ENCODE measurements at regions not wholly inside any gene's neighbourhood (a gene's known extent, or its start where the extent isn't known, plus 50 kb on each side); places are given as distances from the start of the nearest gene placed in this dataset.

DNA sequence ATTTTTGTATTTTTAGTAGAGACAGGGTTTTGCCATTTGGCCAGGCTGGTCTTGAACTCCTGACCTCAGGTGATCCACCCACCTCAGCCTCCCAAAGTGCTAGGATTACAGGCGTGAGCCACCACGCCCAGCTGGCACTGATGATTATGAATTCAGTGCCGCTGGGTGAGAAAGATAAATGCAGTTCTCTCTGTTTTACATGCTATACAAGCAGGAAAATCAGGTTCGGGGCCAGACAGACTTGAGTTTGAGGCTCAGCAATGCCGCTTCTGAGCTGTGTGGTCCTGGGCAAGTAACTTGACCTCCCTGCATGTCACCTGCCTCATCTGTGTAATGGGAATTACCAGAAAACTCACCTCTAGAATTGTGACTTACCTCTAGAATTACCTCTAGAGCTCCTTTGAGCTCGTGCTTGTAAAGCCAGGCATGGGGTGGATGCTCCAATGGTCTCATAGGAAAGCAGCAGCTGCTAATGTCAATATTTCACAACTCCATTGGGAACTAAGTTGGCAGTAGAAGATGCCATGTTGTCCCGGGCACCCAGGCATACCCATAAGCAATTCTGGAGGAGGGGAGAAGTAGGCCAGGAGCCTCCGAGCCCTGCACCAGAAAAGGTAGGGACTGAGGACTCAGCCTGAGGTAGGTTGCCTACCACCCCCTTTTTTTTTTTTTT is 119.8 kb upstream of the SLC25A33 start:
- intact Hi-C loops (cut with DNase I) = no loop called here
- DNase-seq (ENCODE audit: low spot score) (no peak), ATAC-seq (no peak)

DNA sequence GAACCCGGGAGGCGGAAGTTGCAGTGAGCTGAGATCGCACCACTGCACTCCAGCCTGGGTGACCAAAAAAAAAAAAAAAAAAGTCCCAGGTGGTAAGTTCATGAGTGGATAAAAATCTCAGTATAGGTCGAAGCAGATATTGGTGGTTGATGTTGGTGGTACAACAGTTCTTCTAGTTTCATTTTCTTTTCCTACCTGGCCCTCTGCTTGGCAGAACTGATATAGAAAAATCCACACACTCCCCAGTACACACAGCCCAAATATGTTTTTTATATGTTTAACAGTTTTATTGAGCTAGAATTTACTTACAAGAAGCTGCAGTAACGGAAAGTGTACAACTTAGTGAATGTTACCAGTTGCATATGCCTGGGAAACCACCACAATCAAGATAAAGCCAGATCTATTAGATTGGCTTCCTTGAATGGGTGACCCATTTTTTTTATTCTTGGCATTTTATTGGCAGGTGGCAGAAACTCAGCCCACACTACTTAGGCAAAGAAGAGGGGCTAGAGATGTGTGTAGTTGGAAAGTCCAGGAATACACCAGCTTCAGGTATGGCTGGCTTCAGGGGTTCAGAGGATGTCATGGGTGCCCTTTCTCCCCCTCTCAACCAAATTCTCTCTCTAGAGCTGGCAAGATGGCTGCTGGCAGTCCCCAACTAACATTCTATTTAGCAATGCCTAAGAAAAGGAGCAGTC is 118.3 kb upstream of the SLC25A33 start:
- intact Hi-C loops (cut with DNase I) = no loop called here
- ATAC-seq (no peak), DNase-seq (ENCODE audit: low spot score) (no peak)

DNA sequence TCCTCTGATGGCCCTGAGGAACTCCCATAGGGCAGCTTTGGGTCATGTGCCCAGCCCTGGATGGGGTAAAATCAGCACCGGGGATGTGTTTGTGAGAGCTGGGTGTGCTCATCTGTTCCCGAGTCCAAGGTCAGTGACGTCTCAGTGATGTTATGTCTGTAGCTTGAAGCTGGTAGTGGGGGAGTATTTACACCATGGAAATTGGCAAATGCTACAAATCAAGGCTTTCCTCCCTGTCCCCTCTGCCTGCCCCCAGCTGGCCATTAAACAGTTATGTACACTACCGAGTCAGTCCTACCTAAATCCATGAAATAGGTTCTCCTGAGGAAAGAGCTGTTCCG is 117.8 kb upstream of the SLC25A33 start:
- DNase-seq (ENCODE audit: low spot score) (no peak), ATAC-seq (no peak)
- intact Hi-C loops (cut with DNase I) = no loop called here

DNA sequence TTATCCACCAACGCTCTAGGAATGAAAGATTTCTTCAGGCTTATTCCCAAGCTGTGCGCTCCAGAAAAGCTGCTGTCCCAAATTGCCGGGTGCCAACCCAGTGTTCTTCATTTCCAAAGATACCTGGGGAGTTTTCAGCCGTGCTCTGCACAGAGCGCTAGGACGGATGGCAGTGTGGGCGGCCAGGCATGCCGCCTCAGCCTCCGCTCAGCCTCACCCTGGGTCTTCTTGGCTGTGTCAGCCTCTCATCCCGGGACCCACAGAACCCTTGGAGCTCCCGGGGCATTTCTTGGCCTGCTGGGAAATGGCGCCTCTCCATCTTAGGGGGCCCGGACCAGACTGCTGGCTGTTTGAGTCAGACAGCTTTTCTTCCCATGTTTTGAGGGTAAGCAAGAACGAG is 116.9 kb upstream of the SLC25A33 start:
- DNase-seq (ENCODE audit: low spot score) = no peak

DNA sequence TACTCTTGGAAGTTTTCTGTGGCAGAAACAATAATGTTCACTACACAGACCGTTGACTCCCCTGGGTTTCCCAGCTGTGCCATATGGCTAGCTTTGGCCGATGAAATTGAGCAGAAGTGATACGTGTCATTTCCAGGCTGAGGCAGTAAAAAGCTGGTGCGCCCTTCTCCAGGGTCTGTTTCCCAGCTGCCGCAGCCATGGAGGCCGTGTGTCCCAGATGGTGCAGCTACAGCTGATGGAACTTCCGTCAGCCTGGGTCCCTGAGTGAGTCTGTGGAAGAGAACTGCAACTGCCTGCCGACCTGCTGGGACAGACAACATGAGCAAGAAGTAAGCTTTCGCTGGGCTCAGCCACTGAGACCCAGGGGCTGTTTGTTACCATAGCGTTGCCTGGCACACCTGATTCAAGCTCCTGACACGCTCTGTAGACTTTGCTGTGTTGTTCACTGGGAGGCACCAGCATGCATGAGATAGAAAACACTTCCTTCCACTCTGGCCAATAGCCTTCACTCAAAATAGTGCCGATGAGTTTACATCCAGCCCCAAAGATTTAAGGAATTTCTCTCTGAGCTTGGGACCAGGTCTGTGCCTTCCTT is 116.3 kb upstream of the SLC25A33 start:
- ATAC-seq (no peak), DNase-seq (ENCODE audit: low spot score) (no peak)
- intact Hi-C loops (cut with DNase I) = no loop called here

More for the DNA sequence above, 116.9 kb upstream of the SLC25A33 start:
- ATAC-seq = no peak
- intact Hi-C loops (cut with DNase I) = no loop called here

DNA sequence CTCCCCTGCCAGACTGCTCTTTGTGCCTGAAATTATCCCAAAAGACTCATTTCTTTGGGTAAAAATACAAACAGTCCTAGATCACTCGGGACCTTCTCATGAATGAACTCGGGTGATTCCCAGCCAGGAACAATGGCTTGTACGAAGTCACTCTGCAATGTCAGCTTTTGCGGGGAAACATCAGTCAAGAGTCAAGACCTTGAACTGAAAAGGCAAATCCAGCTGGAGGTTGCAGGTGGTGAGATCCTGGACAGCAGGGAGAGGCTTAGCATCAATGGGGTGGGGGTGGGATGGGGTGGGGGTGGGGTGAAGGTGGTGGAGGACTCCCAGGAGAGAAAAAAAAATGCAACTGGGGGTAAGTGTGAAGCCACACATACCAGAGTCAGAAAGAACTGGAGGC is 115.0 kb upstream of the SLC25A33 start:
- DNase-seq (ENCODE audit: low spot score) (no peak), ATAC-seq (peak; percentile 4)
- intact Hi-C loops (cut with DNase I) = no loop called here

DNA sequence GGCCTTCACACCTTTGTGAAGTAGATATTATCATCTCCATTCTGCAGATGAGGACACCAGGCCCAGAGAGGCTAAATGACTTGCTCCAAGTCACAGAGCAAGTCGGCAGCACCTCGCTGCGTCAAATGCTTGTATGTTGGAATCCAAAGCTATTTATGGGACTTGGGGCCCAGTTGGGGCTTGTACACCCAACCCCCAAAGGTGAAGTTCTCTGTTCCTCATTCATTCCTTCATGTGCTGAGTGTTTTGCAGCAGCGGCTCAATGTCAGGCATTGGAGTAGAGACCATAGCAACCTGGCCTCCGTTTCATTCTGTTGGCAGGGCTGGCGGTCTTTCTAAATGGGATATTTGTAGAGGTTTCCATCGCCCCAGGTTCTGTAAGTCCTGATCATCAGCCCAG is 113.4 kb upstream of the SLC25A33 start:
- DNase-seq (ENCODE audit: low spot score) (no peak), ATAC-seq (no peak)
- intact Hi-C loops (cut with DNase I) = no loop called here

DNA sequence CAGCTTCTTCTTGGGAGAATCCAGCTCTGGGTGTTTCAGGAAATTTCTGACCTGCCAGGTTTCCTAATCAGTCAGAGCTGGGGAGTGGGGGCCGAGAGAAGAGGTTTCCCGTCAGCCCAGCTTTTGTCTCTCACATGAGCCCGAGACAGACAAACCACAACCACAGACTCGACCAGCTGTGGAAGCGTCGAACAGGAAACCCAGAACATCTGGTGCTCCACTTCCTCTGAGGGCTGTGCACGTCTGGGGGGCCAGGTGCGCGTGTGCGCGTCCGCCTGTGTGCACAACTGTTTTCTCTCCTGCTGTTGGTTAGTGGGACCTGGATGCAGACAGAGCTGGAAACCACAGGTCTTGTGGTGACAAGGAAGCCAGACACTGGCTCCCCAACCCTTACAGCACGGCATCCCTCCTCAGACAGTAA is 113.0 kb upstream of the SLC25A33 start:
- intact Hi-C loops (cut with DNase I) = no loop called here
- no peak for ATAC-seq
- DNase-seq (ENCODE audit: low spot score) = no peak

DNA sequence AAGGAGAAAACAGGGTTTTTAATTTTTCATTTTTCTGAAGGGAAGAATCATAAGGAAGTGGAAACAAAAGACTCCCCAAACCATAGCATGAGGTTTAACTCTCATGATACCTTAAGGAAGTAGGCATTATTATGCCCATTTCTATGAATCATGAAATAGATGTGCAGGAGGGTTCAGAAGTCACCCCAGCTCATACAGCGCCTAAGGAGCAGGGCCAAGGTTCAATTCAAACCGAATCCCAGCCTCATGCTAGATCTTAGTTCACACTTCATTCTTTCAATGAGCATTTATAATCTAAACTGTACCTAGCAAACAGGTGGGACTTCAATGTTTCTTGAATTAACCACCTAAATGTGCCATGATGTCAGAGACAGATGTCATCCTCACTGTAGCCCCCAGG is 111.9 kb upstream of the SLC25A33 start:
- no peak for ATAC-seq
- intact Hi-C loops (cut with DNase I) = no loop called here
- DNase-seq (ENCODE audit: low spot score) = no peak

DNA sequence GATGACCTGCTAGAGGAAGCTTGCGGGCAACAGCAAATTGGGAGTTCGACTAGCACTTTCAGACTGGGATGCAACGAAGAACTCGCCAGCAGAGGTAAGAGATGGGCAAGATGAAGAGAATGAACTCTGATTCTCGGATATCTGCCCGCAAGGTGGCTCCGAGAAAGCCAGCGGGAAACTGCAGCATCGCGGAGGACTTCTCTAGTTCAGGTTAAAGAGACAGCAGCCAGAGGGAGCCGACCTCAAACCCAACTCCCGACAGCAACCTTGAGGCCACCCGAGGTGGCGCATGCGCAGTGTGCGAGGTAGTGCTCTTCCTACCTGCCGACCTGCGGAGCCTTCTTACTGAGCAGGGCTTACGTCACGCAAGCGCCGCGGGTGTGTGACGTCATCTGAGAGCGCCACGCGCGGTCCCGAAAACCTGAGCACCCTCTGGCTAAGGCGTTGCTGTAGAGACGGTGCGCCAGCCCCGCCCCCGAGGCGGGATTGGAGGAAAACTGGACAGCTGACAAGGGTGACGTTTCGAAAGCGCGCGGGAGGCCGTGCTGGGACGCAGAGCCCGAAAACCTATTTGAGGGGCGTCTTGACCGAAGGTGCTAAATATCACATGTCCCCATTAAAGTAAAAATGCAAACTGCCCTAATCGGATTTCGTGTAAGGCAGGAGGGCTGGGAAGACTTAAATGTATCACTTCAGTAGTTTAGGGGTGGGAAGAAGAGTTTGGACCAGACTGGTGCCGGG is 110.5 kb upstream of the SLC25A33 start:
- ATAC-seq = peak; percentile 99
- intact Hi-C loops (cut with DNase I) = no loop called here
- DNase-seq (ENCODE audit: low spot score) = peak; percentile 99

DNA sequence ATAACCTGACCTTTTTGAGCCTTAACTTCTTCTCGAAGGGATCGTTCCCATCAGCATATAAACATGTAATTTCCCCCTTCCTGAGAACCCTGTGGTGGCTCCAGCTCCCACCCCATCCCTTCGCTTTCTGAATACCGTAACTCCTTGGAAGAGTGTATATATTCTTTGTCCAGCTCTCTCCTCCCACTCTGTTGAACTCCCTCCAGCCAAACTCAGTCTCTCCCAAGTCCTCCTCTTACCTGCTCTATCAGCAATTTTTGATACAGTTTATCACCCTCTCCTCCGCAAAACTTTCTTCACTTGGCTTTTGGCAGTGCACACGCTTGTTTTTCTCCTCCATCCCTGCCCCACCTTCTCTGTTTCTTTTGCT is 109.9 kb upstream of the SLC25A33 start:
- intact Hi-C loops (cut with DNase I) = no loop called here
- no peak for DNase-seq (ENCODE audit: low spot score)
- peak; percentile 10 for ATAC-seq

DNA sequence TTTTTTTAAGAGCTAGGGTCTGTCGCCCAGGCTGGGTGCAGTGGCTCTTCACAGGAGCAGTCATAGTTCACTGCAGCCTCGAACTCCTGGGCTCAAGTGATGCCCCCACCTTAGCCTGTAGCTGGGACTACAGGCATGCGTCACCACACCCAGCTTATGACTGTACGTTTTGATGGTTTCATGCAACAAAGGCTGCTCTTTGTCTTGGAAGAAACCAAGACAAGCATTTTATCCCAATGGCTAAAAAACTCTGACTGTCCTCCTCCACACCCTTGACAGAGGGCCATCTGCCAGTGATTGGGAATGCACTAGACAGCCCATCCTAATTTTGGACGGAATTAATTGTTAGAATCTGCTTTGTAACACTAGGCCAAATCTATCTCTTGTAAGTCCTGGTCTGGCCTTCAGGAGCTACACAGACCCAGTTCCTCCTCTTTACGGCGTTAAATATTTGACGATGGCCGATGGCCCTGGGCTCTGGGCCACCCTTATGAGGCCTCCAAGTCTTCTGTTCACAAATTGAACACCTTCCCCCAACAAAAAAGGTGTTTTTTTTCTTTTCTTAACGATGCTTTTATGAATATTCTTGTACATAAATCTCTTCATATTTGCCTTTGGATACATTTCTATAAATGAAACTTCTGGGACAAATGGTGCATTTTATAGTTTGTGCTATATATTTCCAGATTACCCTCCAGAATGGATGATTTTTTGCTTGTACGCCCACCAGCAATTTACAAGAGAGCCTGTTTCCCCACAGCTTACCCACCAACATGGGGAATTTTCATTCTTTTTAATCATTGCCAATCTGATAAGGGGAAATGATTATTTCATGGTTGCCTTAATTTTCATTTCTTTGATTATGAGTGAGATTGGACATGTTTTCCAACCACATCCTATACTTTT is 104.8 kb upstream of the SLC25A33 start:
- ATAC-seq = no peak
- intact Hi-C loops (cut with DNase I) = no loop called here
- no peak for DNase-seq (ENCODE audit: low spot score)

DNA sequence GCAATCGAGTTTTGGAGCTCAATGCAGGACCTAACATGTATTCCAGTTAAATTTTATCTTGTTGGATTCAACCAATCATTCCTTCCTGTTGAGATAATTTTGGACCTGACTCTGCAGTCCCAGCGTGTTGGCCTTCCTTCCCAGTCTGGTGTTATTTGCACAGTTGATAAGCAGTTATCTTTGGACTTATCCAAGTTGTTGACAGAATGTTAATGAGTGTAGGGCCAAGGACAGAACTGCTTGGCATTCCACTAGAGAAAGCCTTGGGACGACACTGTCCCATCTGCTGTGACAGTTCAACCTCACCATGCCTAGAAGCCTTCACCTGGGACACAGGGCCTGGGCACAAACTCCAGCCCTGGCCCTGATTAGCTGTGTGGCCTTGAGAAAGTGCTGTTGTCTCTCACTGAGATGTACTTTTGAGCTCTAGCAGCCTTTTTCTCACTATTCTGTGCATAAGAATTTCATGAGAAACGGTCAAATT is 104.1 kb upstream of the SLC25A33 start:
- DNase-seq (ENCODE audit: low spot score) (no peak), ATAC-seq (no peak)
- intact Hi-C loops (cut with DNase I) = no loop called here

DNA sequence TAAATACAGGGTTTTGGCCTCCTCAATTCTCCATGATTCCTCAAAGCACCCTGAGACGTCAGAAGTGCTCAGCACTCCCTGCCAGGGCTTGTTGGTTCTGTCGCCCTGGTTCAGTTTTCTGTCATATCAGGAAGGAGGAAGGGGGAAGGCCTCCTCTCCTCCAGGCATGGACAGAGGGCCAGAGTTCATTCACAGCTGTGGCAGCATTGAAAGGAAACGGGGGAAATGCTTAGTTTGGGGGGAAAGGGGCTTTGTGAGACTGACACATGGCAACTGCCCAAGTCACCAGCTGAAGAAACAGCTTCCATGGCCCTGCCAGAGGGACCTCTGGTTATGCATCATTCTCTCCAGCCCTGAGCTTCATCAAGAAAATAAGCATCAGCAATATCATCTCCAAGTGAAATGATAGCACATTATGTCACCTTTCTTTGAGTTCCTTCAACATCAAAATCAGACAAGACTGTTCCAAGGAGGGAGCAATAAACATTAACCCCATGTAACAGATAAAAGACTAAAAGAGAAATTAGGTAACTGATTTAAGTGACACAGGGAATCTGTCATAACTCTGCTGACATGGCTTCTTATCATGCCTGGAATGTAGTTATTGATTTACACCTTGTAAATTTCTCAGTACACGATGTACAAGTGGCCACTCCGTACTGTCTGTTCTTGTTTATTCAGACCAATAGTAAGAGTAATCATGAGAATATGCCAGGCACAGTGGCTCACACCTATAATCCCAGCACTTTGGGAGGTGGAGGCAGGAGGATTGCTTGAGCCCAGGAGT is 103.2 kb upstream of the SLC25A33 start:
- intact Hi-C loops (cut with DNase I) = no loop called here
- no peak for ATAC-seq
- no peak for DNase-seq (ENCODE audit: low spot score)

DNA sequence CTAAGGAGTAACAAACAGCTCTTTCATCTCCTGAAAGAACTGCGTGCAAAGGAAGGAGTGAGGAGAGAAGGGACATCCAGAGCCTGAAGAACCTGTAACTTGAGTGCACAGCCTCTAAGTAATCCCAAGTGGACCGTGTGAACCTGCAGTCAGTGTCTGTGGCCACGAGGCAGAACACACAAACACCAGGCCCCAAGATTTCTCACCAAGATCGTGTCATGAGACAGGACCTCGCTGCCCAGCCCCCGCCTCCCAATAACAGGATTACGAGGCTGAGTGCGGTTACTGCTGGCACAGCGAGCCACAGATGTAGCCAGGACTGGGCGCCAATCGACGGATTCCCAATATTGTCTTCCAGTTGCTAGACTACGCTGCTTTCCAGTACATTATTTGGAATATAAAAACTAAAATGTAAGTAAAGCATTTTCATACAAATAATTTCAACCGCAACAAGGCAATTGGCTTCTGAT is 101.3 kb upstream of the SLC25A33 start:
- intact Hi-C loops (cut with DNase I) = no loop called here
- peak; percentile 90 for ATAC-seq

DNA sequence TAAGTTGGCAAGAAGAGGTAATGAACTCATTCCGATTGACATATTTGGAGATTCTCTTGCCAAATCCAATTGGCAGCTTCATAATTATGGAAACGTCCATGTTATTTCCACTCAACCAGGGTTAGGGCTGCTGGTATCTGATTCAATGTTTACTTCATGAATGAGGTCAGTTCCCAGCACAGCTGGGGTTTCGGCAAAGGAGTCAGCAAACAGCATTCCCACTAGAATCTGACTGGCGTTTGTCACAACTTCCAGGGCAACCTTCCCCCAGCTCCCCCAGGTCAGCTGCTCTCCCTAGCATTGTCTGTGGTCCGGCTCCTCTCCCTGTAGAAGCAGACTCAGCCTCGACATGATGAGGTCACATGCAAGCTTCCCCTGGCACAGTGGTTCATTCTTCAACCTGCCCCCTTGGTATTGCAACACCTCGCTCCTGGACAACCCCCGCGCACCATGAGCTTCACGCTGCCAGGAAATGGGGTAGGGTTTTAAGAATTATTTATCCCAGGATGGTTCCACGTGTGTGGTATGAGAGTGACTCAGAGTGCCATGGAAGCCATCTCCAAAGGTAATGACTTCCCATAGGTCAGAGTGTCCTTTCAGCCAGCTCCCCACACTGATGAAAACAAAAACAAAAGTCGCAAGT is 100.7 kb upstream of the SLC25A33 start:
- intact Hi-C loops (cut with DNase I) = no loop called here
- peak; percentile 88 for ATAC-seq
- DNase-seq (ENCODE audit: low spot score) = no peak

More for the DNA sequence above, 101.3 kb upstream of the SLC25A33 start:
- DNase-seq (ENCODE audit: low spot score) = peak; percentile 78

DNA sequence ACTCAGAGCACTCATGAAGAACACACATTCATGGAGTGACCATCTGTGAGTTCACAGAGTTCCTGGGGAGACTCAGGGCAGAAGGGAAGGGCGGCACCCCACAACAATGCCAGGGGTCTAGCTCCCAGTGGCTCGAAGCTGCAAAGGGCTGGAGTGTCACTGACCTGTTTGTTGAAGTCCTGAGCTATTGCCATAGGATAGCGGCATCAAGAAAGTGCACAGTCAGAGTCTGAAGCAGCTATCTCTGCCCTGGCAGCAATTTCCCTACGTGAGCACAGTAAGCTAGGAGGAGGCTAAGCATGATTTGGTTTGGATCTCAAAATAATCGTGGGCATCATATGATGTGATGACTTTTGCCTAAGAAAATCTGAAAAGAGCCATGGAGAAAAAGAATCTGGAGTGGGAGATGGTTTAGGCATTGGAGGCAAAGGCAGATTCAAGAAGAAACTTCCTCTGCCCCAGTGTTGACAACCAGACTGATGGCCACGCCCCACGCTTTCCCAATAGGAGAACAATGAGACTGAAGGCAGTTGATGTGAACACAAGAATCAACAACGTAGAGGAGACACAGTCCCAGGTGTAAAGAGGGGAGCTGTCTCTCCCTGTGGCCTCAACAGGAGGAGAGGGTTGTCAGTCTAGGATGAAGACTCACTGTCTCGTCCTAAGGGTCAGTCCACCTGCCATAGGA is 100.0 kb upstream of the SLC25A33 start:
- intact Hi-C loops (cut with DNase I) = no loop called here
- DNase-seq (ENCODE audit: low spot score) (no peak), ATAC-seq (peak; percentile 32)

Measured in sciatic nerve (tissue), 2 donors.